Gastroesophageal sphincter (tissue), 4 donors: ENCODE measurements at regions not wholly inside any gene's neighbourhood (a gene's known extent, or its start where the extent isn't known, plus 50 kb on each side); places are given as distances from the start of the nearest gene placed in this dataset.

ENCODE experiments used
- ATAC-seq: fragments of 150-250 bp; one replicate; pipeline ENCODE4 v1.9.1; 2016; ENCODE audit warnings: mild to moderate bottlenecking, moderate library complexity
- H3K27ac ChIP-seq, 4 donors: fragments of 200-600 bp; sonication (generic) in 3 of 4; 1 replicate in 3 of 4; 2 replicates in 1 of 4; pipeline ENCODE4 v1.5.1; 2016 to 2019
- H3K27me3 ChIP-seq: fragments of 200-600 bp; sonication (generic); one replicate; pipeline ENCODE4 v1.5.1; 2019
- H3K36me3 ChIP-seq, 2 donors: fragments of 200-600 bp; sonication (generic); one replicate each; pipeline ENCODE4 v1.5.1; 2019; ENCODE audit warnings: control low read depth in 1 of 2
- H3K4me1 ChIP-seq, 3 donors: fragments of 200-600 bp; sonication (generic); 1 replicate in 2 of 3; 2 replicates in 1 of 3; pipeline ENCODE4 v1.5.1; 2016 to 2019; ENCODE audit warnings: control low read depth in 2 of 3
- H3K4me3 ChIP-seq, 2 donors: fragments of 200-600 bp; sonication (generic); one replicate each; pipeline ENCODE4 v1.5.1; 2019; ENCODE audit warnings: mild to moderate bottlenecking in 1 of 2, moderate library complexity in 1 of 2
- H3K9me3 ChIP-seq, 3 donors: fragments of 200-600 bp; sonication (generic); one replicate each; pipeline ENCODE4 v1.5.1; 2017 to 2019; ENCODE audit warnings: control low read depth in 2 of 3
- CTCF ChIP-seq, 4 experiments: fragments of 200-600 bp in 2 of 4; fragments of 450-650 bp in 2 of 4; sonication (generic) in 1 of 4; IDR thresholded peaks; one replicate each; pipeline ENCODE4 v1.5.1; 2017 to 2019; ENCODE audit warnings: antibody characterized with exemption in 4 of 4, mild to moderate bottlenecking in 2 of 4, moderate library complexity in 2 of 4
- EP300 ChIP-seq: sonication (generic); formaldehyde crosslinking; IDR thresholded peaks from one replicate; pipeline ENCODE4 v1.6.1; 2017; ENCODE audit warnings: antibody characterized with exemption, mild to moderate bottlenecking
- POLR2A ChIP-seq, 2 donors: fragments of 450-650 bp; IDR thresholded peaks; one replicate each; pipeline ENCODE4 v1.6.1; 2017; ENCODE audit warnings: antibody characterized with exemption in 2 of 2, mild to moderate bottlenecking in 2 of 2, moderate library complexity in 1 of 2
- POLR2AphosphoS5 ChIP-seq: sonication (generic); formaldehyde crosslinking; IDR thresholded peaks from one replicate; pipeline ENCODE4 v1.6.1; 2017; ENCODE audit warnings: antibody characterized with exemption
- WGBS, 2 donors: methylation state at CpG; one replicate each; pipeline ENCODE4 v1.1.5; 2018; ENCODE audit warnings: low coverage in 1 of 2; 5-methylcytosine and 5-hydroxymethylcytosine counted together

DNA sequence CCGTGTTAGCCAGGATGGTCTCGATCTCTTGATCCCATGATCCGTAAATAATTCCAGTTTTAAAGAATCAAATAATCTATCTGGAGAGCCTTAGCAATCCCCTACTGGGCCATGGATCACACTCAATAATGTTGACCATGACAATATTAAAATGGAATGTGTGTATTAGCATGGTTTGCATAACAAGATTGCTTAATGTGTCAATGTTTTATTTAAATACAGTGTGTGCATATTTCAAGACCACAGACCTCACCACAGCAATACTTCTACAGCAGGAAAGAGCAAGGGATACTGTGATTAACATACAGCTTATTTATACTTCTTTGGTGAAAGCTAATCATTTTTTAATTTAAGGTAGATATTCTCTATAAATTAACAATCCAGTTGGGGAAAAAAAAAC, 470.4 kb downstream of the TFAP2B start:
- Histone ChIP-seq H3K36me3 (no peaks in the 10 kb centered on the region), H3K4me3 (no peak overlapping the region), H3K9me3 (no peaks in the 10 kb centered on the region), H3K27ac (no peak overlapping the region), H3K4me1 (no peaks in the 10 kb centered on the region), H3K27me3 (no peaks in the 10 kb centered on the region)
- 100% methylated on average over 2 to 3 of the region's 3 CpGs for WGBS, 2 donors
- no peak for ATAC-seq
- TF ChIP-seq POLR2A (IDR thresholded peaks at IDR 0.05), result no peak
- TF ChIP-seq POLR2AphosphoS5, result no peak
- TF ChIP-seq CTCF (IDR thresholded peaks at IDR 0.05), result no peak
- no peak for TF ChIP-seq EP300

DNA sequence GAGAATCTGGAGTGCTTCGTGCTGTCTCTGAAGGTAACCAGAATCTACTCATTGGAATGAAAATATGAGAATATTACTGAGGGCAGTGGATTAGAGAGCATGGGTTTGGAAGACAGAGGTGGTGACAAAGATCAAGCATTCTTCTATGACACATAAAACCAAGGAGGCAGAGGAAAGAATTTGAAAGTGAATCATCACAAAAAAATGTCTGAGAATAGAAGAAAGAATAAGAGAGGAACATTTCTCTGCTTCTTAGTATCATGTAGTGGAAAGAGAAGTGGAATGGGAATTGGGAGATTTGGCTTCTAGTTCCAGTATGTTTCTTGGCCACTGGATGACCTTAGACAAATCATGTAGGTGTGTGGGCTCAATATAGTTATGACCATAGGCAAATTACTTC, 474.0 kb downstream of the TFAP2B start:
- H3K4me3 ChIP-seq, result no peak overlapping the region
- no peaks in the 10 kb centered on the region for H3K4me1 ChIP-seq
- H3K27ac ChIP-seq, result no peak overlapping the region
- 77% methylated on average over 1 of the region's 1 CpG; no CpG with 5 or more reads in 1 of the 2 donors for whole genome bisulfite sequencing, 2 donors
- ATAC-seq, result no peak
- H3K27me3 ChIP-seq, result no peaks in the 10 kb centered on the region
- H3K36me3 ChIP-seq, result no peaks in the 10 kb centered on the region
- TF ChIP-seq CTCF (IDR thresholded peaks at IDR 0.05) (no peak), POLR2AphosphoS5 (no peak), POLR2A (IDR thresholded peaks at IDR 0.05) (no peak), EP300 (no peak)
- H3K9me3 ChIP-seq, result no peaks in the 10 kb centered on the region

DNA sequence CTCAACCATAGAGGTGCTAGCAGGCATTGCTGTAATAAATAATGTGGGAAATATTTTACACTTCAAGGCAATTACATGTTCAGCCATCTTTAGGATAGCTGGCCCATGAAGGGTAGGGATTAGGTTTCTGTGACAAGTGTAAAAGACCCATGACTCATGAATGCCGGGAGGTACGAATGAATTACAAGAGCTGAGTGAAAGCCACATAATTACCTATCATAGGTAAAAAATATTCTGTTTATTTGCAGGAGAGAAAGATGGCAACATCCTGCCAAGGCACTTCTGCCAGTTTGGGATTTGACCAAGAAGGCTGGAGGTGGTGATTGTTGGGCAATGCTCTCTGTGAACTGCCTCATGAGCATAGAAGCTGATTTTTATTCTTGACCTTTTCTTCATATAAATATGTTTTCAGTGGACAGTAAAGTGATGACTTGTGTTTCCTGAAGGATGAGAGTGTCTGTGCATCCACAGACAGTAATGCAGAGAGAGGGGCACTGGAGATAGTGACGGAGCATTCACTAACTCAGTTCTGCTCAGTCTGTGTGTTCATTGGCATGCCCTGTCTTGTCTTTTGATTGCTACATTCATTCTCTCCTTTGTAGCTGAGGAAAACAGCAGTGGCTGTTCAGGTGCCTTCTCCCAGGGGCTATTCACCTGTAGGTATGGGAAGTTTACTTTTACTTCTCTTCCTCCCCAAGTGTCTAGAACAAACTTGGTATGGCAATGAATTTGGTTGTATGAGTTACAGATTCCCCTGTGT, 481.1 kb downstream of the TFAP2B start:
- Histone ChIP-seq H3K9me3 (no peaks in the 10 kb centered on the region), H3K36me3 (no peaks in the 10 kb centered on the region), H3K27ac (no peak overlapping the region), H3K27me3 (no peaks in the 10 kb centered on the region), H3K4me3 (no peak overlapping the region), H3K4me1 (no peaks in the 10 kb centered on the region)
- TF ChIP-seq POLR2AphosphoS5 (no peak), CTCF (IDR thresholded peaks at IDR 0.05) (no peak), EP300 (no peak), POLR2A (IDR thresholded peaks at IDR 0.05) (no peak)
- 80 to 84% methylated on average over 3 of the region's 3 CpGs for WGBS, 2 donors
- ATAC-seq, result no peak

GRCh38 chr6:51300510-51300909, 481.8 kb downstream of the TFAP2B start:
- no peak for TF ChIP-seq POLR2A (IDR thresholded peaks at IDR 0.05)
- TF ChIP-seq POLR2AphosphoS5, result no peak
- TF ChIP-seq CTCF (IDR thresholded peaks at IDR 0.05), result no peak
- no peak for TF ChIP-seq EP300
- Histone ChIP-seq H3K27ac (no peak overlapping the region), H3K4me1 (no peaks in the 10 kb centered on the region), H3K36me3 (no peaks in the 10 kb centered on the region), H3K4me3 (no peak overlapping the region), H3K9me3 (no peaks in the 10 kb centered on the region), H3K27me3 (no peaks in the 10 kb centered on the region)
- no peak for ATAC-seq

DNA sequence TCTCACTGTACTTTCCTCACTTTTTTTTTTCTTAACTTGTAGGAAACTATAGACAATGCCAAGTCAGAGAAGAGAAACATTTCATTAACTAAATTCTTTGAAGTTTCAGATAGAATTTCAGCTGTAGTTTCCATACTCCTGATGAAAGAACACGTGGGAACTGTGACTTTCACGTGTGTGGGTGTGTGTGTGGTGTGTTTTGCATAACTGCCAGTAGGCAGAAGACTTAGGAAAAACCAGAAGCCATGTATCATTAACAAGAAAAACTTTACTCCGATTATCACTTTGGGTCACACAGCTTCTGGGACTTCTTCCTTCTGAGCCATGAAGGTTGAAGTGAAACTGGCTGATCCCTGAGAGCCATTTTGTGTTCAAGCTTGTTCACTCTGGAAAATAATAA, 483.3 kb downstream of the TFAP2B start:
- H3K27ac ChIP-seq, result no peak overlapping the region
- ATAC-seq, result no peak
- no peaks in the 10 kb centered on the region for H3K4me1 ChIP-seq
- no peaks in the 10 kb centered on the region for H3K9me3 ChIP-seq
- WGBS, 2 donors, result 57 to 100% methylated on average over 1 to 3 of the region's 3 CpGs
- no peak for TF ChIP-seq EP300
- H3K36me3 ChIP-seq, result no peaks in the 10 kb centered on the region
- no peaks in the 10 kb centered on the region for H3K27me3 ChIP-seq
- no peak overlapping the region for H3K4me3 ChIP-seq
